Middle frontal gyrus (tissue), 1 donor: ENCODE measurements at regions not wholly inside any gene's neighbourhood (a gene's known extent, or its start where the extent isn't known, plus 50 kb on each side); places are given as distances from the start of the nearest gene placed in this dataset.

Source experiments
- DNase-seq: peaks from one replicate; pipeline ENCODE4 v3.0.0-alpha.2; 2015; ENCODE audit warnings: low spot score; ENCODE audit errors: extremely low spot score

DNA sequence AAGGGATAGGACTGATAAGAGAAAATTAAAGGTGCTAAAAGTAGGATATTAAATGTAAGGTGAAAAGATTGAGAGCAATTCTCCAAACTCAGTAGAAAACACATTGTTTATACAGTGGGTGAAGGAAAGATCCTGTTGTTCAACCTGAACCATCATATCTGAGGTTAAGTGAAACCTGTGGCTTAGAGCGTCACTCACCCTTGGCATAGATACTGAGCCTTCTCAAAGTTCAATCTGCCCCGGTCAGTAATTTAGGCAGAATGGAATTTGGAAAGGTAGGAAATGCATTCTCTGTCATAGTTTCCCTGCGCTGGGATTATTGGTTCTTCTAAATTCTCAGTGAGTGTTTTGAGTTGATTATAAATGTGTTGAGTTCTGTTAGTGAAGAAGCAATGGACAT, 456.2 kb upstream of the NMUR2 start:
- no peak for DNase-seq

- DNase-seq, result no peak
Measured at GRCh38 chr5:152864447-152864846, 459.4 kb upstream of the NMUR2 start.

GRCh38 chr5:152864991-152865390, 459.9 kb upstream of the NMUR2 start:
- DNase-seq, result no peak

GRCh38 chr5:152869971-152870370, 464.9 kb upstream of the NMUR2 start:
- DNase-seq, result no peak

- no peak for DNase-seq
Measured at GRCh38 chr5:152882621-152883020, 477.5 kb upstream of the NMUR2 start.

- DNase-seq, result no peak
Measured at GRCh38 chr5:152883066-152883775, 478.1 kb upstream of the NMUR2 start.

DNA sequence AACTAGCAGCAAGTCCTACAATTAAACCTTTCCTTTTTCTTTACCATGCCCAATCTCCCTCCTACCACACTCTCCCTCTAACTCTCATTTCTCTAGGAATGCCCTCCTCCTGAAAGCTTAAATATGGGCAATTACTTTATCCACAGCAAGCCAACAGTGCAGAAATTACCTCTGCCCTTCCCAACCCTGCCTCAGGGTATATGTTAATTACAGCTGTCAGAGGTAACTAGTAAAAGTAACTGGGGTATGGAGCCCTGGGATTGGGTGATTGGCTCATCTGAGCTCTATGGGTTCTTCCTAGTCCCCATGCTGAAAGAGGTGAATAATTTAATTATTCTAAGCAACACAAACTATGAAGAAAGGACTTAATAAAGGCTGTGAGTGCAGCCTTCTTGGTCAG, 478.9 kb upstream of the NMUR2 start:
- DNase-seq, result no peak

- DNase-seq, result no peak
Measured at GRCh38 chr5:152900332-152900731, 495.3 kb upstream of the NMUR2 start.

DNA sequence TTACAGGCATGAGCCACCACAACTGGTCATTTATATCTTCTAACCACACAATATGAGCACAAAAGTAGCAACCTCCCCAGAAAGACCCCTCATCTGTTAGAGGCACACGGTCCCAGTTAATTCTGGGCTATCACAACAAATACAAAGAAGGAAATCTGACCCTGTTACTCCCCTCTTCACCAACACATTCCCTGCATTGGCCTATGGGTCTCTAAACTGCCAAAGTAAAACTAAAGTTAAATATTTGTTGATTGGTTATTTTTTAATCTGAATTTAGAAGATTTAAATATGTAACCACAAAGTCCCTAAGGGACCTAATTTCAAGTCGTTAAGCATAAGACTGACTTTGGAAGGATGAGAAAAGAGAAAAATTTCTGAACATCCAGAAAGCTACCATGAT, 496.7 kb upstream of the NMUR2 start:
- no peak for DNase-seq

GRCh38 chr5:152905286-152905685, 500.2 kb upstream of the NMUR2 start:
- no peak for DNase-seq

- no peak for DNase-seq
Measured at GRCh38 chr5:152907488-152908245, 502.6 kb upstream of the NMUR2 start.

DNA sequence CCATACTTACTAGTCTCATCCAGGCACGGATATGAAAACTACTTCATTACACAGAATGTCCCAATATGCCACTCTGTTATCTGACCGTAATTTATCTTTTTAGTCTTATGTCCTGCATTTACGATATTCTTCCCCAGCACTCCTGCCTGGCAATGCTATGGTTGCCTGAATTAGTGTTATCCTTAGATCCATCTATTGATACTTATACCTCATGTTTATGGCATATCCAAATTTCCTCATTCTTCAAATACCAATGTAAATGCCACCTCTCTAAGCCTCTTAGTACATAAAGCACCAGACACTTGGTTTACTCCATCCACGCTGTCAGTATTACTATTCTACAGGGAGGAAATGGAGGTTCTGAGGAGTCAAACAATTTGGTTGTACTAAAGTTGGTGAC, 507.8 kb upstream of the NMUR2 start:
- no peak for DNase-seq

GRCh38 chr5:152932621-152933020, 527.5 kb upstream of the NMUR2 start:
- DNase-seq, result no peak

DNA sequence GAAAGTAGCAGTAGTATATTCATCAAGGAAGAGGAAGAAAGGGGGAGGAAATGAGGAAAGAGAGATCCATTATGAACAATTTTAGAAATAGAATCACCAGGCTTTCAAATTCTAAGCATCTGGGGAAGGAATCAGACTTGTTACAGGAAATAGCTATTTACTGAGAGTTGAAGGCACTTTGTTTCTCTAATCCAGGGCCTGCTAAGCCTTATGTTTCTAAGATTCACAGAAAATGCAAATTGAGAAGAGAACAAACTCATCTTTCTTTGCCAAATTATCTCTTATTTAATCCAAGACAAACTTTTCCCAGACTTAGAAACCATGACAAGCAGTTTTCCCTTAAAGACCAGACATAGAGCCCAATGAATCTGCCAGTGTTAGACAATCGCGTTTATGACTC, 528.0 kb upstream of the NMUR2 start:
- no peak for DNase-seq

GRCh38 chr5:152938630-152939029, 533.6 kb upstream of the NMUR2 start:
- no peak for DNase-seq

DNA sequence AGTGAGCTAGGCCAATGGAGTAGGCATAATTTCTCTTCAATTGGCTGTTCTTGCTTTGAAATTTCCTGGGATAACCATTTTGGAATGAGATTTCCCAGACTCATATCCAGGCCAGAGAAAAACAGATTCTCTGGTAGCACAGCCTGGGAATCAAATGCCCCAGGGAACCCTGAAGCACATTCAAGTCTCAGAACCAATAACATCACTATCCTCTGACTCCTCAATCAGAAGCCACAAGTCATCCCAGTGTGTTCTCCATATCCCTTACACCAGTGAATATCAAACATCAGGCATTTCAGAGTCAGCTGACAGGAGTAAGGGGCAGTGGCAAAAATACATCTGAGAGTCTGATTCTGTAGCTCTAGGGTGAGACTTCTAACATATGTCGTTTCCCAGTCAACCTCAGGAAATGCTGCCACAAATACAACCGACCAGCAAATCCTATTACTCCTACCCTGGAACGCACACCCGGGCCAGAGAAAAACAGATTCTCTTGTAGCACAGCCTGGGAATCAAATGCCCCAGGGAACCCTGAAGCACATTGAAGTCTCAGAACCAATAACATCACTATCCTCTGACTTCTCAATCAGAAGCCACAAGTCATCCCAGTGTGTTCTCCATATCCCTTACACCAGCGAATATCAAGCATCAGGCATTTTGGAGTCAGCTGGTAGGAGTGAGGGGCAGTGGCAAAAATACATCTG, 537.7 kb upstream of the NMUR2 start:
- DNase-seq, result no peak

GRCh38 chr5:152953788-152954483, 536.5 kb upstream of the GRIA1 start:
- DNase-seq, result no peak

DNA sequence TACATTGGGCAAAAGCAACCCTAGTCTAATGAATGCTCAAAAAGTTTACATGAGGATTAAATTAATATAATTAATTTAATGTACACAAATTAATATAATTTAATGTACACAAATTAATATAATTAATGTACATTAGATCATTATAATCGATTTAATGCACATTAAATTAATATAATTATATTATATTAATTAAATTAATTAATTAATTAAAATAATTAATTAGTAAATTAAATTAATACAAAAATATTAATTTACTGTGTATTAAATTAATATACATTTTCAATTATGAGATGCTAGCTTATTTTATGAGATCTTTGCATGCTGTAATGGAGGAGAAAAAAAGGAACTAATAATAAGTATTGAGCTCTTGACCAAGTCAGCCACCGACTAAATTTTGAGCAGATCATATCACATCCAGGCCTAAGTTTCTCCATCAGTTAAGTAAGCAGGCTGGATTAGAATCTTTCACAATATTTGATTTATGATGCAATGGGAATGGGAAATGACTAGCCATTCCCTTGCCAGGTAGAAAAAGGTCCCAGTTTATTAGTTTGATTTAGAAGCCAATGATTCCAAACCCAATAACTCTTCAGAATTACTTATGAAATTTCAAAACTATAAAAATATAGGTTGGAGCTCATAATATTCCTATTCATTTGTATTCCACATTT, 533.4 kb upstream of the GRIA1 start:
- no peak for DNase-seq

DNA sequence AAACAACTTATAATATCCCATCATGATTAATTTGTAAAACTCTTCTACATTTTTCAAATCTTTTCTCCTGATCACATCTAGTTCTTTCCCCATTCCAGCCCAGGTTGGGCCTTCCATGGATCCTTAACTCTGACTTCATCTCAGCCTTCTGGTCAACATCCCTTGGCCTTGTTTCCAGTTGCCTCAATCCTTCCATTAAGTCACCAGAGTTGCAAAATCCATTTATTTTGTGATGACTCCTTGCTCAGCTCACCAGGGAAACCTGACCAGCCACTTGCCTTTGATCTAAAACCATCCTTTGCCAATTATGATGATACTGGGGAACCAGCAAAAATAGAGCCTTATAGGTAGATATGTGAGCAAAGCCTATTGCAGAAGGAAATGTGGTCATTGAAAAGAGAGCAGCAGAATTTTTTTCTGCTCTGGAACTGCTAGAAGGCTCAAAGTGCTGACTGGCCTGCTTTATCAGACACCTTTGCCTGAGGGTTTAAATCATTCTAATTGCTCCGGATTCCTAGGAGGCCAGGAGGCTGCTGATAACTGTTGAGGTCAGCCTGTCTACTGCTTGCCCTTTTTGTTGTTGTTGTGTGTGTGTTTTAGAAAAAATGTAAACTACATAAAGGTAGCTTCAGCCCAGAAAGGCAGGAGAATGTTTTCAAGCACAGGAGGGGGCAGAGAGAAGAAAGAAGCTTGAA, 512.2 kb upstream of the GRIA1 start:
- DNase-seq, result no peak

DNA sequence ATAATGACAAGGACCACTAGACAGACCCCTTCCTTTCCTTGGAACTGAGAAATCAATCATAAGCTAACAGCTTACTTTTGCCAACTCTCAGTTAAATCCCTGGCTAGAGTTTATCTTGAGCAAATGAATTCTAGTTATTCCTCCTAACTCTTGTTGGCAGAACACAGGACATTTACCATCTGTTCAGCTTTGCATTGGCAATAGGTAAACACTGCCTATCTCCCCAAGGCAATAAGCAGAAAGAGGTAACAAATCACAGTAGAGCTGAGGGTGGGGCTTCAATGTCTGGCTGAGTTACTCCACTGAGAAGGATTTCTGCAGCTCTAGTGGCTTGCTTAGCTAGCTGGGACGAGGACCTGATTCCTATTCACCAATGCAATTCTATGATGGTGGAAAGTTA, 503.3 kb upstream of the GRIA1 start:
- DNase-seq, result no peak

GRCh38 chr5:152990217-152990616, 500.3 kb upstream of the GRIA1 start:
- DNase-seq, result no peak
